Nephron progenitor cell (in vitro differentiated cells): ENCODE measurements at regions not wholly inside any gene's neighbourhood (a gene's known extent, or its start where the extent isn't known, plus 50 kb on each side); places are given as distances from the start of the nearest gene placed in this dataset.

Experiments used
- DNase-seq: peaks from one replicate; pipeline ENCODE4 v3.0.0; 2021
- H3K27ac Mint-ChIP-seq: 2 replicates; pipeline ENCODE4 v1.8.0; 2021; ENCODE audit warnings: mild to moderate bottlenecking, moderate library complexity, mixed read lengths
- H3K27me3 Mint-ChIP-seq: 2 replicates; pipeline ENCODE4 v1.8.0; 2021; ENCODE audit warnings: mild to moderate bottlenecking, low read depth, mixed read lengths; ENCODE audit not compliant: poor library complexity
- H3K36me3 Mint-ChIP-seq: 2 replicates; pipeline ENCODE4 v1.8.0; 2021; ENCODE audit warnings: low read depth, mixed read lengths
- H3K4me1 Mint-ChIP-seq: 2 replicates; pipeline ENCODE4 v1.8.0; 2021; ENCODE audit warnings: mixed read lengths
- H3K4me3 Mint-ChIP-seq: 2 replicates; pipeline ENCODE4 v1.8.0; 2021; ENCODE audit warnings: mild to moderate bottlenecking, moderate library complexity, mixed read lengths
- H3K9me3 Mint-ChIP-seq: 2 replicates; pipeline ENCODE4 v1.8.0; 2021; ENCODE audit warnings: mild to moderate bottlenecking, moderate library complexity, mixed read lengths
- CTCF ChIP-seq: fragments of 200-600 bp; sonication (generic); IDR thresholded peaks from 2 replicates; pipeline ENCODE4 v1.5.0; 2021; ENCODE audit warnings: antibody characterized with exemption

GRCh38 chr18:76626991-76627390 lies 131.9 kb upstream of the ZNF516 start:
- Mint-ChIP-seq H3K27ac (no peak overlapping the region), H3K27me3 (peaks cover 7% of the 10 kb centered on the region), H3K4me1 (peaks cover 23% of the 10 kb centered on the region), H3K9me3 (peaks cover 39% of the 10 kb centered on the region), H3K4me3 (no peak overlapping the region), H3K36me3 (peaks cover 18% of the 10 kb centered on the region)
- DNase-seq = no peak
- TF ChIP-seq CTCF = no peak

- H3K27ac Mint-ChIP-seq = peak overlapping the region; percentile 99
- TF ChIP-seq CTCF = no peak
Measured at GRCh38 chr18:76622651-76623050, 127.6 kb upstream of the ZNF516 start.

GRCh38 chr18:76621782-76622495 lies 126.9 kb upstream of the ZNF516 start:
- peak overlapping the region; percentile 99 for H3K27ac Mint-ChIP-seq
- H3K4me1 Mint-ChIP-seq = peaks cover 71% of the 10 kb centered on the region
- TF ChIP-seq CTCF = no peak
- H3K9me3 Mint-ChIP-seq = peaks cover 7% of the 10 kb centered on the region
- peak overlapping the region; percentile 81 for H3K4me3 Mint-ChIP-seq
- peaks cover 3% of the 10 kb centered on the region for H3K27me3 Mint-ChIP-seq
- DNase-seq = no peak
- no peaks in the 10 kb centered on the region for H3K36me3 Mint-ChIP-seq

More at GRCh38 chr18:76622651-76623050, 127.6 kb upstream of the ZNF516 start:
- Mint-ChIP-seq H3K4me1 (peaks cover 66% of the 10 kb centered on the region), H3K4me3 (peak overlapping the region; percentile 81), H3K27me3 (peaks cover 7% of the 10 kb centered on the region), H3K36me3 (peaks cover 6% of the 10 kb centered on the region), H3K9me3 (peaks cover 14% of the 10 kb centered on the region)
- no peak for DNase-seq

GRCh38 chr18:76621226-76621625 lies 126.2 kb upstream of the ZNF516 start:
- peak overlapping the region; percentile 99 for H3K27ac Mint-ChIP-seq
- no peaks in the 10 kb centered on the region for H3K36me3 Mint-ChIP-seq
- H3K4me3 Mint-ChIP-seq = peak overlapping the region; percentile 81
- peaks cover 75% of the 10 kb centered on the region for H3K4me1 Mint-ChIP-seq
- H3K9me3 Mint-ChIP-seq = peaks cover 1% of the 10 kb centered on the region
- DNase-seq = no peak
- peaks cover 3% of the 10 kb centered on the region for H3K27me3 Mint-ChIP-seq
- no peak for TF ChIP-seq CTCF

DNA sequence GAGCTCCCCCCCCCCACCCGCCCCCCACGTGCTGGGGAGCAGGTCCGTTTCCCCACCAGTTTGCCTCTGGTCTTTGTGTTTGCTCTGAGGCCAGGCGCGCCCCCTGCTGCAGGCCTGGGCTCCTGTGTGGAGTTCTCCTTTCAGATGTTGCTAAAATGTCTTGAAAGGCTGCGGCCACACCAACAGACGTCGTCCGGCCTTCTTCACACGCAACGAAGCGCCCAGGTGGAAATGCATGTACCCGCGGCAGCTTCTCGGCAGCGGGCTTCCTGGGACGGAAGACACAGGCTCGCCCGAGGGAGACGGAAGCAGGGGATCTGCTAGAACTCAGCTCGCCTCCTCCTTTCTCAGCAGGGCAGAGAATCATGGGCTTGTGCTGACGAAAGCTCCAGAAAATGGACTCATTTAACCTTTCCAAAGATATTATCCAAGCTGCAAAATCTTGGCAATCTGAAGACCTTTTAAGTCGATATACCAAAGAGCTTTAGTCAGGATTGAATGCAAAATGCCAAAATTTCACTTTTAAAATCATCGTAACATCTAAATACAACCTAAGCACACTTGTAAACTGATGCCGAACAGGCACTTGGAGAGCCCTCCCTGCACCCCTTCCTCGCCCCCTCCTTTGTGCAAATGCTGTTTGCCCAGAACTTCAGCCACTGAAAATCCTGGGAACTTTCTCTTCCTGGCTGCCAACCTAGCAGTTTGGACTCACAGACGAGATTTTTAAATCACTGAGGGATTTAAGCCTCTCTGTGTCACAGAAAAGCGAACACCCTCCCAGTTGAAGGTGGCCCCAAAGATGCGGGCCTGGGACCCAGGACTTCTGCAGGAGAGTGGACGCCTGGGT lies 125.5 kb upstream of the ZNF516 start:
- DNase-seq = peak; percentile 73
- H3K36me3 Mint-ChIP-seq = no peaks in the 10 kb centered on the region
- TF ChIP-seq CTCF = peak; percentile 42
- H3K4me1 Mint-ChIP-seq = peaks cover 81% of the 10 kb centered on the region
- H3K4me3 Mint-ChIP-seq = peak overlapping the region; percentile 81
- peaks cover 3% of the 10 kb centered on the region for H3K27me3 Mint-ChIP-seq
- no peaks in the 10 kb centered on the region for H3K9me3 Mint-ChIP-seq
- peak overlapping the region; percentile 99 for H3K27ac Mint-ChIP-seq
